Mesothelial cell of epicardium (in vitro differentiated cells): ENCODE measurements at regions not wholly inside any gene's neighbourhood (a gene's known extent, or its start where the extent isn't known, plus 50 kb on each side); places are given as distances from the start of the nearest gene placed in this dataset.

ENCODE experiments used
- DNase-seq, 2 experiments: peaks; one replicate each; pipeline ENCODE4 v3.0.0; 2021; ENCODE audit warnings: low spot score in 2 of 2; ENCODE audit not compliant: unreplicated experiment in 2 of 2
- H3K27ac Mint-ChIP-seq: 2 replicates; pipeline ENCODE4 v1.8.0; 2021; ENCODE audit warnings: mixed read lengths
- H3K27me3 Mint-ChIP-seq: 2 replicates; pipeline ENCODE4 v1.8.0; 2021; ENCODE audit warnings: low read depth, mixed read lengths
- H3K36me3 Mint-ChIP-seq: 2 replicates; pipeline ENCODE4 v1.8.0; 2021; ENCODE audit warnings: mixed read lengths
- H3K4me1 Mint-ChIP-seq: 2 replicates; pipeline ENCODE4 v1.8.0; 2021; ENCODE audit warnings: mixed read lengths
- H3K4me3 Mint-ChIP-seq: 2 replicates; pipeline ENCODE4 v1.8.0; 2021; ENCODE audit warnings: mild to moderate bottlenecking, moderate library complexity, mixed read lengths
- H3K9me3 Mint-ChIP-seq: 2 replicates; pipeline ENCODE4 v1.8.0; 2021; ENCODE audit warnings: mixed read lengths
- TF ChIP-seq, protein P1 (sequence below): fragments of 200-600 bp; sonication (generic); IDR thresholded peaks from one replicate; pipeline ENCODE4 v1.5.0; 2021; ENCODE audit warnings: antibody characterized with exemption; ENCODE audit not compliant: unreplicated experiment

DNA sequence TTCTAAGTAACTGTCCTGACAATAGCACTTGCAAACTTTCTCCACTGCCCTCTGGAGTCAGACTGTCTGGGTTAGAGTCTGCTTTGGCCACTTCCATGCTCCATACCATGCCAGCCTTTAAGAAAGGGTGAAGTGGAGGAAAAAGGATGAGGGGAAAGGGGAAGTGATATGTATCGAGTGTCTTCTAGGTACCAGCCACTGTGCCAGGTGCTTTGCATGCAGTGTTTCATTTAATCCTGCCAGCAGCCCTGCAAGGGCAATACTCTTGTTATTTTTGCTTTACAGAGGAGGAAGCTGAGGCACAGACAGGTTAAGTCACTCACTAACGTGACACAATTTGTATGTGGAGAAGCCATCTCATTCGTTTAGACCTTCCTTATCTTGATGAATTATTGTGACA is 55.6 kb downstream of the RTL9 start:
- Mint-ChIP-seq H3K4me1 (peaks cover 53% of the 10 kb centered on the region), H3K9me3 (no peaks in the 10 kb centered on the region), H3K27ac (no peak overlapping the region), H3K4me3 (no peak overlapping the region), H3K27me3 (no peaks in the 10 kb centered on the region), H3K36me3 (no peaks in the 10 kb centered on the region)
- no peak for DNase-seq
- TF ChIP-seq, protein P1, sequence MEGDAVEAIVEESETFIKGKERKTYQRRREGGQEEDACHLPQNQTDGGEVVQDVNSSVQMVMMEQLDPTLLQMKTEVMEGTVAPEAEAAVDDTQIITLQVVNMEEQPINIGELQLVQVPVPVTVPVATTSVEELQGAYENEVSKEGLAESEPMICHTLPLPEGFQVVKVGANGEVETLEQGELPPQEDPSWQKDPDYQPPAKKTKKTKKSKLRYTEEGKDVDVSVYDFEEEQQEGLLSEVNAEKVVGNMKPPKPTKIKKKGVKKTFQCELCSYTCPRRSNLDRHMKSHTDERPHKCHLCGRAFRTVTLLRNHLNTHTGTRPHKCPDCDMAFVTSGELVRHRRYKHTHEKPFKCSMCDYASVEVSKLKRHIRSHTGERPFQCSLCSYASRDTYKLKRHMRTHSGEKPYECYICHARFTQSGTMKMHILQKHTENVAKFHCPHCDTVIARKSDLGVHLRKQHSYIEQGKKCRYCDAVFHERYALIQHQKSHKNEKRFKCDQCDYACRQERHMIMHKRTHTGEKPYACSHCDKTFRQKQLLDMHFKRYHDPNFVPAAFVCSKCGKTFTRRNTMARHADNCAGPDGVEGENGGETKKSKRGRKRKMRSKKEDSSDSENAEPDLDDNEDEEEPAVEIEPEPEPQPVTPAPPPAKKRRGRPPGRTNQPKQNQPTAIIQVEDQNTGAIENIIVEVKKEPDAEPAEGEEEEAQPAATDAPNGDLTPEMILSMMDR = no peak

DNA sequence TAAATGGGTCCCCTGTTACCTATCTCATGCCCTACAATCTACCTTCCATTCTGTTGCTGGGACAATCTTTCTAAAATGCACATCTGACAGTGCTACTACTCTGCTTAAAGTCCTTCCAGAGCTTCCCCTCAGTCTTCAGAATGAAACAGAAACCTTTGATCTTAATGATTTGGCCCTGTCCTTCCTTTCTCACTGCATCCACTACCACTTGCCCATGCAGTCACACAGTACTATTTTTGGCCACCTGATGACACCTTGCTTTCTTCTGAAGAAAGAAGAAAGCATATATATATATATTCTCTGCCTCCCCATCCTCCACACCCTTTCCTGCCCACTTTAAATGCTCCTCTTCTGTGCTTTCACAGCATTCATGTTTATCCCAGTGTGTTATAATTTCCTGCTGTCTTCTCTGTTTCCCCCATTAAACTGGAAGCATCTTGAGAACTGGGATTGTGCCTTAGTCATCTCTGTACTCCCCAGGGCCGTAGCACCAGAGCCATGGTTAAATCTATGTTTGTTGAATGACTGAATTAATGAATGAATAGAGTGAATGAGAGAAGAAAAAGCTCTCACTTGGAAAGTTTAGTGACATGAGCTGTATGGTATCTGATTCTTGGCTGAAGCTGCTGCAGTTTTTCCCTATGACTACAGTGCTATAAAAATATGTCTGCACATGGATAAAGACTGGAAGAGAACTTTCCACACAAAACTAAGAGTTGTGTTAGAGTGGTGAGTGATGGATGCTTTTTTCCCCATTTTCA is 56.2 kb downstream of the RTL9 start:
- TF ChIP-seq, protein P1 = no peak

DNA sequence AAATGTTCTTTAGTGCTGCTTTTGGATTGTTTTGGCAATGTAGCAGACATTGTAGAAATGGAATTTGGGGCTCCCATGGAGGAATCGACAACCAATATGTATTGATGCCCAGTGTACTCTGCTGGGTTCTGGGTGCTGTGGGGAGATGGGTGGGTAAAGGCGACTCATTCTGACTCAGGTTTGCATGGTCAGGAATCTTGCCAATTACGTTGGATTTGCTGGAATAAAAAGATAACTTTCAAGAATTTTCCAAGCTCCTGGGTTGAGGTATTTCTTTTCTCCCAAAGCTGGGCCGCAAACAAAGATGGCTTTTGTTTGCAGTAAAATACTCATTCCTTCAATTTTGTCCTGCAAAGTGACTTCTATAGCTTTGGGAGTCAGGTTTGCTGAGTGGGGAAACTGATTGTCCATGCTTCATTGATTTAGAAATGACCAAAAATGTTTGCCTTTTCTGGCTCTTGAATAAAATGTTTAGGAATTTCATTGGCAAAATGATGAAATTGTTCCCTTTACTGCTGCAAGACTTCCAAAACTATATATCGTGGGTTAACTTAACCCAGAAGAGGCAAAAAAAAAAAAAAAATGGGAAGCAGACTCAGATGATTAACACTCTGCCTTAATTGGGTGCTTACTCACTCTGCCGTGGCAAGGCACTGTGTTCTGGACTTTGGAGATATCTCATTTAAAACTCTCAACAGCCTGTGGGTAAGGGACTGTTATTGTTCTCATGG is 57.0 kb downstream of the RTL9 start:
- no peak for DNase-seq
- H3K9me3 Mint-ChIP-seq = no peaks in the 10 kb centered on the region
- no peak overlapping the region for H3K4me3 Mint-ChIP-seq
- H3K27ac Mint-ChIP-seq = peak overlapping the region; percentile 43
- H3K4me1 Mint-ChIP-seq = peaks cover 51% of the 10 kb centered on the region
- H3K36me3 Mint-ChIP-seq = no peaks in the 10 kb centered on the region
- TF ChIP-seq, protein P1 = no peak
- H3K27me3 Mint-ChIP-seq = no peaks in the 10 kb centered on the region

More for the DNA sequence above, 56.2 kb downstream of the RTL9 start:
- Mint-ChIP-seq H3K36me3 (no peaks in the 10 kb centered on the region), H3K27me3 (no peaks in the 10 kb centered on the region), H3K9me3 (no peaks in the 10 kb centered on the region), H3K4me3 (no peak overlapping the region), H3K27ac (peak overlapping the region; percentile 43), H3K4me1 (peaks cover 51% of the 10 kb centered on the region)
- no peak for DNase-seq

DNA sequence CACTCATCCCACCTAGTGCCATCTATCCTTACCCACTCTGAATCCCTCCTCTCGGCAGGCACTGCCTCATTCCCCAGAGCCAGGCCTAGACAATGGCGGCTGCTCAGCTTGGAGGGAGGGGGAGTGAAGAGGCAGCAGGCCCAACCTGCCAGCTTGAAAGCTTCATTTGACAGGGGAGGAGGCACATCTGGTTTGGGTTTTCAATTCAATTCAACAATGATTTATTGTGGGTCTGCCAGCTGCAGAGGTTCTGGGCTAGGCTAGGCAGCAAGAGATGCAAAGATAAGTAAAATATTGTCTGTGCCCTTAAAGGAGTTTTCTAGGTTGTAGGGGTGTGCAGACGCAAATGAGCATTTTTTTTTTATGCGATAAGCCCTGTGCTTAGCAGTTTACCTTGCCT is 58.5 kb downstream of the RTL9 start:
- no peak for DNase-seq
- Mint-ChIP-seq H3K36me3 (no peaks in the 10 kb centered on the region), H3K27ac (no peak overlapping the region), H3K27me3 (no peaks in the 10 kb centered on the region), H3K4me3 (no peak overlapping the region), H3K4me1 (peaks cover 60% of the 10 kb centered on the region), H3K9me3 (no peaks in the 10 kb centered on the region)
- TF ChIP-seq, protein P1 = no peak

DNA sequence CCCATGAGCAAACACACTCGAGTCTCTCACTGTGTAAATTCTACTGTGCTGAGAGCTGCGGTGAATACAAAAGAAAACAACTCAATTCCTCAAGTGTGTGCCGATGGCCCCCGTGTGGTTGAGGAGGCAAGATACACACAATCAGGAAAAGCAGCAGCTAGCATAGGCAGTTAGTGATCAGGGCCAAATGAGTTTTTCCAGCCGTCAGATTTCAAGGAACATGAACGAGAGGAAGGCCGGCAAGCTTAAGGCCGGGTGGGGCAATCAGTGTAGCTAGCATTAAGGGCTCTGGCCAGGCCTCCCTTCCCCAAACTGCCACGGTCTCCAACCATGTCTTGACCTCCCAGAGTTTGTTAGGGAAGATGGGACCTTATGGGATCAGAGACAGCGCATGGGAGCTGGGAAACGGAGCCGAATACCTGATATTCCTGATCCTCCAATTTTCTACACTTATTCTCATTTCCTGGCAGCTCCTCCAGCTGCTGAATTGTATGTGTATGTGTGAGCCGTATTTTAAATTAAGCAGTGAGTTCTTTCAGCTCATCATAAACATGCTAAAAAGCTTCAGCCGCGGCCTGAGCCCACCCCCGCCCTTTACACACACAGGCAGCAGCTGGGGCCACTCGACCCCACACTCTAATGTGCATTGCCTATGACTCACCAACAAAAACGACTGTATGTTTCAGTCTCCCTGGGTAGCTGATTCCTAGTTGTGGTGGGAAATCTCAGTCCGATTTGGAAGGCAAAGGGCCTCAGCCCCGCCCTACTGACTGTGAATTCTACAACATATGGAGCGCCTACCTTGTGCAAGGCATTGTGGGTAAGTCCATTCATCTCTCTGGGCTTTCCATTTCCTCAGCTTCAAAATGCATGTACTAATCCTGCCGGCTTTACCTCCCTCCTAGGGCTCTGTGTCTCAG is 59.9 kb downstream of the RTL9 start:
- TF ChIP-seq, protein P1 = peak; percentile 53
- Mint-ChIP-seq H3K4me1 (peaks cover 59% of the 10 kb centered on the region), H3K27me3 (no peaks in the 10 kb centered on the region), H3K4me3 (peak overlapping the region; percentile 50), H3K9me3 (no peaks in the 10 kb centered on the region), H3K36me3 (no peaks in the 10 kb centered on the region), H3K27ac (peak overlapping the region; percentile 78)
- no peak for DNase-seq
